T-helper 9 cell (primary cell): ENCODE measurements at regions not wholly inside any gene's neighbourhood (a gene's known extent, or its start where the extent isn't known, plus 50 kb on each side); places are given as distances from the start of the nearest gene placed in this dataset.

ENCODE experiments used
- DNase-seq: peaks from one replicate; pipeline ENCODE4 v3.0.0-alpha.2; 2020

DNA sequence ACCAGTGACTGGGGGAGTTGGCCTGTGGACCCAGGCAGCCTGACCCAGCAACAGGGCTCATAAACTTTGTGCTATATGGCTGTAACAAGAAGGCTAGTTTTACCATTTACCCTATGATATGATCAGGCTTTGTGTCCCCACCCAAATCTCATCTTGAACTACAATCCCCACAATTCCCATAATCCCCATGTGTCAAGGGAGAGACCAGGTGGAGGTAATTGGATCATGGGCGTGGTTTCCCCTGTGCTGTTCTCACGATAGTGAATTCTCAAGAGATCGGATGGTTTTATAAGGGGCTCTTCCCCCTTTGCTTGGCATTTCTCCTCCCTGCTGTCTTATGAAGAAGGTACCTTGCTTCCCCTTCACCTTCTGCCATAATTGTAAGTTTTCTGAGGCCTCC is 111.2 kb upstream of the NLRP1 start:
- DNase-seq = no peak

DNA sequence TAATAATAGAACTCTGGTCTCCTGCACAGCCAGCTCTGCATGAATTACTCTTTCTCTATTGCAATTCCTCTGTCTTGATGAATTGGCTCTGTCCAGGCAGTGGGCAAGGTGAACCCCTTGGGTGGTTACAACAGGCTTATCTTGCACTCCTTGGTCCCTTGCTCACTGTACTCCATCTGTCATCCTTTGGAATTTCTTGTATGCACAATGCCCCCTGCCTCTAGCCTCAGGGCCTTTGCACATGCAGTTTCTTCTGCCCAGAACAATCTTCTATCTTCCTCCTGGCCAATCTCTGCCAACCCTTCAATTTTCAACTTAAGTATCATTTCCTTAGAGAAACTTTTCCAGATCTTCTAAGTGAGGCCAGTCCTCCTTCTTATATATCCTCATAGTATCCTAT is 114.7 kb upstream of the NLRP1 start:
- DNase-seq = no peak

DNA sequence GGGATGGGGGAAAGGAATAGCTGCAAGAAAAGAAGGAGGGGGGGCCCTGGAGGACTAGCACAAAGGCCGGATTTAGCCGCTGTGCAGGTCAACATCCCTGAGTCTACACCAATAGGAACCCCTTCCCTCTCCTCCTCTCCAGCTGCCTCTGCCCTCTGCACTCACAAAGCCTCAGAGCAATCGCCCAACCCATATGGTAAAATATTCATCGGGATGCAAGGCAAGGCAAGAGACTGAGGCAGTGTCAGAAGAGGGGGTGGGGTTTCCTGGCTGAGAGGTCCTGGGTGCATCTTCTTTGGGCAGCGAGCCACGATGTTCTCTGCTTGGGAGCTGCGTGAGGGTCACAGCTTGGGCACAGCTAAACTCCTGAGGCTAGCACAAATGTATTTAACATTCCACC is 115.5 kb upstream of the NLRP1 start:
- DNase-seq = no peak

DNA sequence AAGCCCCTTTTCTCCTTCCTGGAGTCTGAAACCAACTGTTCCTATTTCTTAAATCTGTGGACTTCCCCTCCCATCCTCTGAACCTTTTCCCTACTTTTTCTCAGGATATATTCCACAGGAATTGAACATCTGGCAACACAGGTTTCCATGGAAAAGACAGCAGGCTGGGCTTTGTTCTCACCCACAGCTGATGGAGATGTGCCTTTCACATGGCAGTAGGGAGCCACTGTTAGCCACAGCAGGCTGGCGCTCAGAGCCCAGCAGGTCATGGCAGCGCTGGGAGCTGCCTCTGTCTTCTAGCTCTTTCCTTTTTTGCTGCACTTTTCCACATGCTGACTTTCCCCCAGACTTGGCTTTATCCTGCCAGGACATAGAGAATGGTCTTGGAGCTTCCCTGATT is 116.4 kb upstream of the NLRP1 start:
- DNase-seq = no peak

DNA sequence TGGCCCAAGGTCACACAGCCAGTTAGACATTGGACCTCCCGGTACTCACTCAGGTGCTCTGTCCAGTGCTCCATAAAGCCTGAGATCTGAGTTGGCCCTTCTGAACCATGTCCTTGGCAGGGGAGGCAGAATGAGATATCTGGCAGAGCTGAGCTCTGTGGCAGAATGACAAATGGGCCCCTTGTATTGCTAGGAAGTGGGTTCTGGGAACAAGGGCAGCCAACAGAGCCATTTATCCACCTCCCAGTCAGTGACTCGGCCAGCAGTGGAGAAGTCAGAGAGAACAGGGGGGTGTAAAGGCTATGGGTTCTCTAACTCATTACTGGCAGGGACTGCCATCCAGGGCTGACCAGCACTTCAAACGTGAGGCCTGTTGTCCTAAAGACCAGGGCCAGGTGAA is 117.1 kb upstream of the NLRP1 start:
- DNase-seq = no peak

DNA sequence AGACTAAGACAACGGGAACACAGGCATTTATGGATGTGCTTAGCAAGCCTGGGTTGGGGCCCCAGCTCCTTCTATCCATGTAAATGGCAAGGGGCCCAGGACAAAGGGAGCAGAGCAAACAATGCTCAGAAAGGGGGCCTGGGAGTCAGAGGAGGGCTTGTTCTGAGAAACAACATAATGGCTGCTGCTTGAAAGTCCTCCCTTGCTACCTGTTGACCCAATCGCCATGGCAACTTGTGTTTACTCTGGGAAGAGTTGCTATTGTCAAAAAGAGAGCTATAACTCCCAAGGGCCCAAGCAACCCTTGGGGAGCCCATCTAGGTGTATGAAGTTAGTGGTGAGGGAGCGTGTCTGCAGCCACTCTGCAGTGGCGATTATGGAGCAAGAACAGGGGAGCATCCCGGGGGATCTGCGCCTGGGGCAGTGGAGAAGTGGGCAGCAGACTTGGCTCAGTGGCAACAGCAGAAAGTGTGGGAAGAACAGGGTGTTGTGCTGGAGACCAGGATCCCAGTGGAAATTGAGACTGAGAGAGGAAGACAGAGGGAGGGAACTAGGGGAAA is 118.7 kb upstream of the NLRP1 start:
- DNase-seq = no peak

DNA sequence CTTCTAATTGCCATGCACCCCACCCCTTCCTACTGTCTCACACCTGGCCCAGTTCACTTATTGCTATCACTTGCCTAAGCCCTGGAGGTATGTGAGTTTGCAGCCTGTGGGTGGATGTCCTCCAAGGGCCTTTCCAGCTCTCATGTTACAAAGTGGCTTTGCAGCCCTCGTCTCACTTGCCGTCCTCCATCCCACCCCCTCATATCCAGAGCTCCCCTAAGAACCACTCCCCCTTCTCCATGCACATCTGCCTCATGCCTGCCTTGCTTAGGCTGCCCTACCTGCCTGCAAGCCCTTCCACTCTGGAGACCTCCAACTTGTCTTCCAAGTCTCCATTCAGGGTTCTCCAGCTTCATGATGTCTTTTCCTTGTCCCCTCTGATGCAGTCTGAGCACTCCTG is 119.4 kb upstream of the NLRP1 start:
- no peak for DNase-seq

DNA sequence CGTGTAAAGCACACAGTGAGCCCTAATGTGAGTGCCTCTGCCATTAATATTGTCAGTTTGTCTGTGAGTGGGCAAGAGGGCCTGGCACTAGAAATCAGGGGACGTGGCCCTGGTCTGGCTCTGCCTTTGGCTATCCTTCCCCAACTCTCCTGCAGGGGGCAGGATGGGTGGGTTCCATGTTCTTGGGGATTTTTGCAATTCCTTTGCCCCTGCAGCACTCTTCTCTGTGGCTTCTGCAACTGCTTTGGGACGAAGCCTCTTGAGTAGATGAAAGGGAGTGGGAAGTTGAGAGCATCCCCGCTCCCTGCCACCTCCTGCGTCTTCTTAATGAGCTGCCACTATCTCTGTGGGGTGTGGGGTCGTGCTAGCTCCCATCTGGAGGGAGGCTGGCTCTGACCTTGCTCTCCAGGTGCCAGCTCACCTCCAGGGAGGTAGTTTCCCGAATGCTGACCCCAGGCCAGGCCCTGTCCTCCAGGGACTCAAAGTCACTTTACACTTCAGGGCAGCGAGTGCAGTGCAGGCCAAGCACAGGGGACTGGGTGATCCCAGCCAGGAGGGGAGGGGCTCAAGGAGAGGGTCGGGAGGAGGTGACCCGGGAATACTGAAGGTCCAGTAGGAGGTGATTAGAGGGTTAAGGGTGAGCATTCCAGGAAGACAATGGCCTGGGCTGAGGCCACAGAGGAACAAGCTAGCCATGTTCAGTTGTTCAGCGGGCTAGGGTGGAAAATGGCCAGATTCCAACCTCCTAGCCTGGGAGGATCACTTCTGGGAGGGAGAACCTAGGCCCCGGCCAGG is 121.0 kb upstream of the NLRP1 start:
- no peak for DNase-seq

DNA sequence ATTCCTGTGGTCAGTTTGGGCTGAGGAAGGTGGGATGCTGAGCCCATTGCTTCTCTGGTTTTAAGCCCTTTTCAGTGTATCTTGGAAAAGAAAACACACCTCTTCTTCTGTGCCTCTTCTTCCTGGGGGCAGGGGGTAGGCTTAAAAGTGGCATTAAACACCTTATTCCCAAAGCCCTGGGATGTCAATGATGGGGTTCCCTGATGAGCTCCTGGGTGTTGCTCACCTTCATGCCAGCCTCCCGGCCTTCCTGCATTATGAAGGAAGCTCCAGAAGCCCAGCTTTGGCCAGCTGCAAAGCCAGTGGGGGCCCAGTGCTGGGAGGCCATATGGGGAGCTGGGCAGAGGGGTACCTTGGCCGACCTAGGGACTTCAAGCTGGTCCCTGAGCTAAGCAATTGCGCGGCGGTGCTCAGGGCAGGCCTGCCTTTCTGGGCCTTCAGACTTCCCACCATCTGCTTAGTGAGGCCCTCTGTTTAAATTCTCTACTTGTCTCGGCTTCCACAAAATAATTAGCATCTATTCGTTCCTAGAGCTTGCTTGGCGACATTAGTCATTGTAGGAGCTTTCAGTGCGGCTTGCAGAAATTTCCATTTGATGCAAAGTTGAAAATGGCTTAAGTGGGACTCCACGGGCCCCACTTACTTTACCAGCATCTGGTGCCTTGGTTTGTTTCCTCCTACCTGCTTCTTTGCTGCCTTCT is 121.7 kb upstream of the NLRP1 start:
- no peak for DNase-seq

DNA sequence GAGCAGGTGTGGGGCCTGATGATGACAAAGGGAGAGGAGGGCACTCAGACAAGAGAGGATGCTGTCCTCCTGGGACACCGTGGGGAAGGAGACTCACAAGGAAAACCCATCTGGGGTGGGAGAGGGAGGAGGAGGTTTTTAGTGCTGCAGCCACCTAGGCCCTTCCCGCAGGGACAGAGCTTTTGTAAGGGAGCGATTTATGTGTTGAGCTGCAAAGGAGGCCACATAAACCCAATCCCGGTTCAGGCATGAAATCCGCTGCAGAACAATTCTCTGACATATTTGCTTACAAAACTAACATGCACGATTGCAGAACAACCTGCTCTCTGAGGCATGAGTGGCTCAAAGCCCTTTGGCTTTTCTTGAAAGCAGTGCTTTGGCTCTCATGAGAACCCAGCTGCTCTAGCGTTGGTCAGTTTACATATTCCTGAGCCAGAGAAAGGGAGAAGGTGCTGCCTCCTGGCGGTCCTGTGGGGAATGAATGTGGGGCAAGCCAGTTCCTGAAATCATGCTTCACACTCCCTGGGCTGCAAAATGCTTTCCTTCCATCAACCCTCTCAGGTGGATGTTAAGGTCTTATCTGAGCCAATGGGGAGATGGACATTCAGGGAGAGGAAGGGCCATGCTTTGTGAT is 122.4 kb upstream of the NLRP1 start:
- DNase-seq = peak; percentile 54

DNA sequence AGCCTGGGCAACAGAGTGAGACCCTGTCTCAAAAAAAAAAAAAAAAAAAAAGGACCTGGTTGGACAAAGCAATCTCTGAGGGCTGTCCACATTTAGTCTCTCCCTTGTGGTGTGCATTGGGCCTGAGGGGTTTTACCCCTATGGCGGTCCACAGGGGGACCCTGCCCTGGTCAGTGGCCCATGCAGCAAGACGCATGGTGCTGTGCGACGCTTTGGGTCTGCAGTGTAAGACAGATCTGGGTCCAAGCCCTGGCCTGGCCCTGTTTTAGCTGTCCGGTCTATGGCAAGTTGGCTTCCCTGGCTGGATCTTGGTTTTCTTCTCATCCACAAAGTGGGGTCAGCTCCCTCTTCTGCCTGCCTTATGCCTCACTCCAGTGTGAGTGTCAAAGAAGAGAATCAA is 123.2 kb upstream of the NLRP1 start:
- no peak for DNase-seq

DNA sequence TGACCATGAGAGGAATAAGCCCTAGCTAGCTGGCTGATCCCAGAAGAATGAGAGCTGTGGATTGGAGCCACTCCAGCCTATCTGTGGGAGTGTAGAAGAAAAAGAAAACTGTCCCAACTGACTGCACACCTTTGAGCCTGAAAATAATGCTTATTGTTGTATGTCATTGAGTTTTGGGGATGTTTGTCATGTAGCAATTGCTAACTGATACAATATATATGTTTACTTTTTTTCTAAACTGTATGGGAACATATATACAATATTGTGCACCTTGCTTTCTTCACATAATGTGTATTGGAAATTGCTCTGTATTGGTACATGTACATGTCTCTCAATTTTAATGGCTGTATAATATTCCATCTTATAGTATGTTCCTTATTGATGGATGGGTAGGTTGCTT is 124.0 kb upstream of the NLRP1 start:
- DNase-seq = no peak

DNA sequence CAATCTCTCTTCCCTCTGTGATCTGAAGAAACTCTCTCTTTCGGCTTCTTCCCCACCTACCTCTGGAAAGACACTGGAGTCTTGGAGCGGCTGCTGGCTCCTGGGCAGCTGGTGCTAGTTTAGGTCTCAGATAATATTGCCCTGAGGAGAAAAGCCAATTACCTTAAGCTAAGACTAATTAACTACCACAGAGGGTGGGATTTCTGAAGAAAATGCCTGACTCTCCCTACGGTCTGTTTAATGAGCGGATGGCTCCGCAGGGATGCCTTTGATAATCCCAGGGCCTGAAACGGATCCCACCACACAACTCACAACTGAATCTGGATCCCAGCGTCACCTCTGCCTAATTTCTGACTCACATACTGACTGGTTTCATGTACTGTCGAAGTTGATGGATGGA is 127.0 kb upstream of the NLRP1 start:
- DNase-seq = no peak

DNA sequence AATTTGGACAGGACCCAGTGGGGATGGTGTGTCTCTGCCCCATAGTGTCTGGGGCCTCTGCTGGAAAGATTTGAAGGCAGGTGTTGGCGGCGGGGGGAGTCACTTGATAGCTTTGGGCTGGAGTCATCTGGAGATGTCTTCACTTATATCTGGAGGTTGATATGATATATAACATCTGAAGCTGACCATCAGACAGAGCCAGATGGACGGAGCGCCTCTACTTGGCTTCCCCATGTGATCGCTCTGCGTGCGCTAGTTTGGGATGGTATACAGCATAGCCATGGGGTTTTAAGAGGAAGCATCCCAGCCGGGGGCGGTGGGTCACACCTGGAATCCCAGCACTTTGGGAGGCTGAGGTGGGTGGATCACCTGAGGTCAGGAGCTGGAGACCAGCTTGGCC is 130.7 kb upstream of the NLRP1 start:
- DNase-seq = no peak

DNA sequence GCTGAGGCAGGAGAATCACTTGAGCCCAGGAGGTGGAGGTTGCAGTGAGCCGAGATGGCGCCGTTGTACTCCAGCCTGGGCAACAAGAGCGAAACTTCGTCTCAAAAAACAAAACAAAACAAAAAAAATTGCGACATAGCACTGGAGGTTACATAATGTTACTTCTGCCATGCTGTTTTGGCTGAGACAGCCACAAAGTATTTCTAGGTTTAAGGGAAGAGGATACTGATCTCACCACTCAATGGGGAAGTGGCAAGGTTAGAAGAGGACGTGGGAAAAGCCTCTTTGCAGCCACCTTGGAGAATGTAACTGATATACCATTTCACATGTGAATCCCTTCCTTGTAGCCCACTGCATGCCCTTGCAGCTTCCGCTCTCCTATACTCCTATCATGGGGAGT is 131.2 kb upstream of the NLRP1 start:
- no peak for DNase-seq

DNA sequence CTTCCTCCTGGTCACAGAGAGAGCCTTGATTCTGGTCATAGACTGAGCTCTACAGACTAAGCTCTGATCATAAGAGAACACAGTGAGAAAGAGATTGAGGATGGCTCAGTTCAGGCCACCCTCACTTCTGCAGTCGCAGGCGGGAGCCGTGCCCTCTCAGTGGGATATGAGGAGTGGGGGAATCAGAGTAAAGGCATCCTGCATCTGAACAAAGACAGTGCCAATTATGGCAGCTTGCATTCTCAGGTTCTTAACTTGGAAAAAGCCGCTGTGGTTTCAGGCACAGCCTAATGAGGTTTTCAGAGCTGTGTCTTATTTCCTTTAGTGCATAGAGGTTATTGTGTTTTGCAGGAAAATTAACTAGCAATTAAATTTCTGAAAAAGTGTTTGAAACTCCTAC is 134.4 kb upstream of the NLRP1 start:
- DNase-seq = no peak

DNA sequence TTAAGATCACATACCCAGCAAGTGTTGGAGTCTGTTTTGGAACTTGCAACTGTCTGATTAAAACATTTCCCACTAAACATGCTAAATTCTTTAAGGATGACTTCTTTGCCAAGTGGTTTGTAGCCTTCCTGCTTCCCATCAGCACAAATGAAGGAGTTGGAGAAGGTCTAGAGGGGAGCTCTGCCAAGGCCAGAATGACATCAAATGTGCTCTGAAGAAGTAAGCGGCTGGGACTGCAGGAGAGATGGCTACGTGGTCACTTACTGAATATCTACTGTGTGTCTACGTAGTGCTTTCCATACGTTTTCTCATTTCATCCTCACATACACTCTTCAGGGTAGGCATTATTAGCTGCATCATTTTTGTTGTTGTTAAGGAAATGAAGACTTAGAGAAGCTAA is 135.7 kb upstream of the NLRP1 start:
- no peak for DNase-seq

DNA sequence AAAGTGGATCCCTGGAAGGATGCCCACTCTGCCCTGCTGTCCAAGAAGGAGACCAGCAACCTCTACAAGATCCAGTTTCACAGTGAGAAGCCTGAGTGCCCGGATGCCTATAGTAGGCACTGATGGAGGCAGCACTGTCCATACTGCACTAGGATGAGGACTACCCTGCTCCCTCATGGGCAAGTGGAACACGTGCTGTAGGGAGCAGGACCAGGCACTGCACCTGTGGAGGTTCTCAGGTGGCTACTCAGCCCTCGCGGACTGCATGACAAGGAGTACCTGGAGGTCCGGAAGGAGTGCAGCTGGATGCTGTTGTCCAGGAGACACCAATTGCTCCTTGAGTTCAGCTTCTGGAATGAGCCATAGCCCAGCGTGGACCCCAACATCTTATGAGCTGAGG is 146.1 kb upstream of the NLRP1 start:
- no peak for DNase-seq

DNA sequence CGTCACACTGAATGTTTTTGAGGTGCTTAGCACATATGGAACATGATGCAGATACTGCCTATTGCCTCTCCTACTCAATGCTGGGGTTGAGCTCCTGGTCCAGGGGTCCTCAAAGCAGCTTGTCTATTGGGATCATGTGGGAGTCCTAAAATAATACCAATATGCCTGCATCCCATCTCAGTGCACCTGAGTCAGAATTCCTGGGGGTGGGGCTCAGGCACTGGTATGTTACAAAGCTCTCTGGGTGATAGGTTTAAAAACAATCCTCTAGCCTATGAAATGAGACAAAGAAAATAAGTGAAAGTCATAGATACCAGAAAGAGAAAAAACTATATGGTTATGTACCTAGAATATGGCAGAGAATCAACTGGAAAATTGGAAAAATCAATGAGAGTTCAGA is 156.6 kb upstream of the NLRP1 start:
- no peak for DNase-seq

DNA sequence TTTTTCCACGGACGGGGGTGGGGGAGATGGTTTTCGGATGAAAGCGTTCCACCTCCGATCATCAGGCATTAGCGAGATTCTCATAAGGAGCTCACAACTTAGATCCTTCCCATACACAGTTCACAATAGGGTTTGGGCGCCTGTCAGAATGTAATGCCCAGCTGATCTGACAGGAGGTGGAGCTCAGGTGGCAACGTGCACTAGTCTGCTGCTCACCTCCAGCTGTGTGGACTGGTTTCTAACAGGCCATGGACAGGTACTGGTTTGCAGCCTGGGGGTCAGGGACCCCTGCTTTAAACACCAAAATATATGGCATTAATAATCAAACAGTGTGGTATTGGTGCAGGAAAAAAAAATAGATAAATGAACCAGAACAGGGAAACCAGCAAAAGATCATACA is 157.5 kb upstream of the NLRP1 start:
- no peak for DNase-seq

DNA sequence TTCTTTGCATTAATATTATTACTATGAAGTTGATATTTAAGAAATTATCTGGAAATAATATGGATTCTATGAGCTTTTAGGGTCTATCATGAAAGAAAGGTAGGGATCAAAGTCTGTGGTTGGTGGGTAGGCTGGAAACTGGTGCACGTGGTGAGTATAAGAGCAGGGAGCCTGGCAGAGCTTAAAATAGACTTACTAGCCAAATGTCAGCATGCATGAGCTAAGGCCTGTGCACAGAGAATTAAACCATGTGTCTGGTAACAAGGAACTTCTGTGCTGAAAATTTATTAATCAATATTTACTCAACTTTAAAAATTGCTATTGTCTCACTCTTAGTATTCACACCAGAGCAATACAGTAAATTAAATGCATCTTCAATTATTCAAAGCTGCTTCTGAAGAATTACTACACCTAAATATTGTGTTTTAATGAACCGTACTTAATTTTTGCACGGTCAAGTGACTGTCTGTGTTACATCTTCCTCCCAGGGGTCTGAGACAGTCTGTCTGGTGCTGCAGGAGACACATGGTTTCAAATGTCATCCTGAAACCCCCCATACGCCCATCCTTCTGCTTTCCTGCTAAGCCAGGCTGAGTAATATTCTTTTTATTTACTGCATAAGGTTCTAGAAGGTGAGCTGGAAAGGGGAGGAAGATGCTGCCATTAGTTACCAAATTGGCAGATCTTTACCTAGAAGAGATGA is 161.0 kb upstream of the NLRP1 start:
- DNase-seq = no peak

DNA sequence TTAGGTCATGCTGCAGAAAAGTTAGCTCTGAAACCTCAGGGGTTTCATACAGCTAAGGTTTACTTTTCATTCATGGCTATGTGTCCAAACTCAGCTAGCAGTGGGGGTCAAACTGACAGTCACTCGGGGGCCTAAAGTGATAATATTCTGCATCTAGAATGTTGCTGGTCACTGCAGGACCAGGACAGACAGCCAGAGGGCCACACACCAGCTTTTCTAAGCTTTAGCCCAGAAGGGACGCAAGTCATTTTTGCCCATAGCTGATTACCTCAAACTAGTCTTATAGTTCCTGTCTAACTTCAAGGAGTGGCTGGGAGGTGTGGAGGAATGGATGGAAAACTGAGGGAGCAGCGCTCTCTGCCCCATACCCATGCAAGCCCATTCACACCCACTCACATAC is 163.0 kb upstream of the NLRP1 start:
- no peak for DNase-seq

DNA sequence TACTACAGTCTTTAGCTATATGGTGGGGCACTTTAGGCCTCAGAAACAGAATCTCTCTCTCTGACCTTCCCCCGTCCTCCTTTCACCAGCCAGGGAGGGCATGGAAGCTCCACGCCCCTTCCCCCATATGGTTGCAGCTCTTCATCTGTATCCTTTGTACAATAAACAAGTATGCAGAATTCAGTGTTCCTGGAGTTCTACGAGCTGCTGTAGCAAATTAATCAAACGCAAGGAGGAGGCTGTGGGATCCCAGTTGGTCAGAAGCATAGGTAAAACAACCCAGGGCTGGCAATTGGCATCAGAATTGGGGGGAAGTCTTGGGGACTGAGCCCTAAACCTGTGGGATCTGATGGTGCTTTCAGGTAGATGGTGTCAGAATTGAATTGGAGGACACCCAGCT is 163.7 kb upstream of the NLRP1 start:
- DNase-seq = no peak
